ENCODE measurements at regions not wholly inside any gene's neighbourhood (a gene's known extent, or its start where the extent isn't known, plus 50 kb on each side); places are given as distances from the start of the nearest gene placed in this dataset.

- Histone ChIP-seq H3K36me3 (ENCODE audit: control insufficient read depth in 2 of 2, insufficient read depth in 2 of 2, low read length in 1 of 2) (no peaks in the 10 kb centered on the region), H3K9me3 (ENCODE audit: control insufficient read depth in 2 of 2, insufficient read depth in 1 of 2, low read depth in 1 of 2, low read length in 1 of 2) (no peaks in the 10 kb centered on the region), H3K4me1 (ENCODE audit: control insufficient read depth in 2 of 2, insufficient read depth in 2 of 2, low read length in 1 of 2) (no peaks in the 10 kb centered on the region), H3K27ac (ENCODE audit: low read depth in 2 of 2, low read length in 1 of 2) (no peak overlapping the region), H3K27me3 (ENCODE audit: control insufficient read depth in 1 of 2, insufficient read depth in 2 of 2, low read length in 2 of 2) (no peaks in the 10 kb centered on the region), H3K4me3 (ENCODE audit: low read depth in 1 of 2, low read length in 2 of 2) (no peak overlapping the region)
- 76% methylated on average over 7 of the region's 7 CpGs for WGBS, 2 donors
Measured at GRCh38 chr4:154019811-154020210, 230.9 kb upstream of the SFRP2 start.

GRCh38 chr4:154018659-154019058 lies 229.8 kb upstream of the SFRP2 start:
- Histone ChIP-seq H3K27ac (ENCODE audit: low read depth in 2 of 2, low read length in 1 of 2) (no peak overlapping the region), H3K36me3 (ENCODE audit: control insufficient read depth in 2 of 2, insufficient read depth in 2 of 2, low read length in 1 of 2) (no peaks in the 10 kb centered on the region), H3K4me3 (ENCODE audit: low read depth in 1 of 2, low read length in 2 of 2) (no peak overlapping the region), H3K4me1 (ENCODE audit: control insufficient read depth in 2 of 2, insufficient read depth in 2 of 2, low read length in 1 of 2) (no peaks in the 10 kb centered on the region), H3K9me3 (ENCODE audit: control insufficient read depth in 2 of 2, insufficient read depth in 1 of 2, low read depth in 1 of 2, low read length in 1 of 2) (no peaks in the 10 kb centered on the region), H3K27me3 (ENCODE audit: control insufficient read depth in 1 of 2, insufficient read depth in 2 of 2, low read length in 2 of 2) (no peaks in the 10 kb centered on the region)
- WGBS, 2 donors, result 47 to 52% methylated on average over 4 of the region's 4 CpGs

- Histone ChIP-seq H3K36me3 (ENCODE audit: control insufficient read depth in 2 of 2, insufficient read depth in 2 of 2, low read length in 1 of 2) (no peaks in the 10 kb centered on the region), H3K4me3 (ENCODE audit: low read depth in 1 of 2, low read length in 2 of 2) (no peak overlapping the region), H3K9me3 (ENCODE audit: control insufficient read depth in 2 of 2, insufficient read depth in 1 of 2, low read depth in 1 of 2, low read length in 1 of 2) (no peaks in the 10 kb centered on the region), H3K27me3 (ENCODE audit: control insufficient read depth in 1 of 2, insufficient read depth in 2 of 2, low read length in 2 of 2) (no peaks in the 10 kb centered on the region), H3K4me1 (ENCODE audit: control insufficient read depth in 2 of 2, insufficient read depth in 2 of 2, low read length in 1 of 2) (no peaks in the 10 kb centered on the region), H3K27ac (ENCODE audit: low read depth in 2 of 2, low read length in 1 of 2) (no peak overlapping the region)
- 78 to 82% methylated on average over 3 of the region's 3 CpGs for WGBS, 2 donors
Measured at GRCh38 chr4:154015578-154015977, 226.7 kb upstream of the SFRP2 start.

GRCh38 chr4:154014407-154015321 lies 225.8 kb upstream of the SFRP2 start:
- WGBS, 2 donors, result 46 to 50% methylated on average over 7 of the region's 7 CpGs
- H3K27ac ChIP-seq (ENCODE audit: low read depth in 2 of 2, low read length in 1 of 2), result no peak overlapping the region

GRCh38 chr4:154013576-154013975 lies 224.7 kb upstream of the SFRP2 start:
- Histone ChIP-seq H3K27ac (ENCODE audit: low read depth in 2 of 2, low read length in 1 of 2) (no peak overlapping the region), H3K4me1 (ENCODE audit: control insufficient read depth in 2 of 2, insufficient read depth in 2 of 2, low read length in 1 of 2) (no peaks in the 10 kb centered on the region), H3K4me3 (ENCODE audit: low read depth in 1 of 2, low read length in 2 of 2) (no peak overlapping the region), H3K36me3 (ENCODE audit: control insufficient read depth in 2 of 2, insufficient read depth in 2 of 2, low read length in 1 of 2) (no peaks in the 10 kb centered on the region), H3K9me3 (ENCODE audit: control insufficient read depth in 2 of 2, insufficient read depth in 1 of 2, low read depth in 1 of 2, low read length in 1 of 2) (no peaks in the 10 kb centered on the region), H3K27me3 (ENCODE audit: control insufficient read depth in 1 of 2, insufficient read depth in 2 of 2, low read length in 2 of 2) (no peaks in the 10 kb centered on the region)

More at GRCh38 chr4:154014407-154015321, 225.8 kb upstream of the SFRP2 start:
- H3K4me3 ChIP-seq (ENCODE audit: low read depth in 1 of 2, low read length in 2 of 2), result no peak overlapping the region
- H3K27me3 ChIP-seq (ENCODE audit: control insufficient read depth in 1 of 2, insufficient read depth in 2 of 2, low read length in 2 of 2), result no peaks in the 10 kb centered on the region
- H3K36me3 ChIP-seq (ENCODE audit: control insufficient read depth in 2 of 2, insufficient read depth in 2 of 2, low read length in 1 of 2), result no peaks in the 10 kb centered on the region
- no peaks in the 10 kb centered on the region for H3K4me1 ChIP-seq (ENCODE audit: control insufficient read depth in 2 of 2, insufficient read depth in 2 of 2, low read length in 1 of 2)
- H3K9me3 ChIP-seq (ENCODE audit: control insufficient read depth in 2 of 2, insufficient read depth in 1 of 2, low read depth in 1 of 2, low read length in 1 of 2), result no peaks in the 10 kb centered on the region

- 67 to 68% methylated on average over 7 of the region's 7 CpGs for WGBS, 2 donors
- Histone ChIP-seq H3K27me3 (ENCODE audit: control insufficient read depth in 1 of 2, insufficient read depth in 2 of 2, low read length in 2 of 2) (no peaks in the 10 kb centered on the region), H3K9me3 (ENCODE audit: control insufficient read depth in 2 of 2, insufficient read depth in 1 of 2, low read depth in 1 of 2, low read length in 1 of 2) (no peaks in the 10 kb centered on the region), H3K4me3 (ENCODE audit: low read depth in 1 of 2, low read length in 2 of 2) (no peak overlapping the region), H3K4me1 (ENCODE audit: control insufficient read depth in 2 of 2, insufficient read depth in 2 of 2, low read length in 1 of 2) (no peaks in the 10 kb centered on the region), H3K36me3 (ENCODE audit: control insufficient read depth in 2 of 2, insufficient read depth in 2 of 2, low read length in 1 of 2) (no peaks in the 10 kb centered on the region), H3K27ac (ENCODE audit: low read depth in 2 of 2, low read length in 1 of 2) (peak overlapping the region in 1 of 2 donors; percentile 45)
Measured at GRCh38 chr4:154010371-154010770, 221.5 kb upstream of the SFRP2 start.

GRCh38 chr4:154009788-154010187 lies 220.9 kb upstream of the SFRP2 start:
- no peaks in the 10 kb centered on the region for H3K27me3 ChIP-seq (ENCODE audit: control insufficient read depth in 1 of 2, insufficient read depth in 2 of 2, low read length in 2 of 2)
- H3K4me3 ChIP-seq (ENCODE audit: low read depth in 1 of 2, low read length in 2 of 2), result no peak overlapping the region
- no peaks in the 10 kb centered on the region for H3K9me3 ChIP-seq (ENCODE audit: control insufficient read depth in 2 of 2, insufficient read depth in 1 of 2, low read depth in 1 of 2, low read length in 1 of 2)
- peak overlapping the region; percentile 45 to 48 for H3K27ac ChIP-seq (ENCODE audit: low read depth in 2 of 2, low read length in 1 of 2)
- 54 to 58% methylated on average over 6 of the region's 6 CpGs for WGBS, 2 donors
- H3K36me3 ChIP-seq (ENCODE audit: control insufficient read depth in 2 of 2, insufficient read depth in 2 of 2, low read length in 1 of 2), result no peaks in the 10 kb centered on the region
- H3K4me1 ChIP-seq (ENCODE audit: control insufficient read depth in 2 of 2, insufficient read depth in 2 of 2, low read length in 1 of 2), result no peaks in the 10 kb centered on the region

- H3K4me3 ChIP-seq (ENCODE audit: low read depth in 1 of 2, low read length in 2 of 2), result no peak overlapping the region
- peaks cover 0 to 2% of the 10 kb centered on the region in 2 donors for H3K4me1 ChIP-seq (ENCODE audit: control insufficient read depth in 2 of 2, insufficient read depth in 2 of 2, low read length in 1 of 2)
- WGBS, 2 donors, result 73 to 83% methylated on average over 2 of the region's 2 CpGs
- H3K9me3 ChIP-seq (ENCODE audit: control insufficient read depth in 2 of 2, insufficient read depth in 1 of 2, low read depth in 1 of 2, low read length in 1 of 2), result no peaks in the 10 kb centered on the region
- no peaks in the 10 kb centered on the region for H3K27me3 ChIP-seq (ENCODE audit: control insufficient read depth in 1 of 2, insufficient read depth in 2 of 2, low read length in 2 of 2)
- H3K36me3 ChIP-seq (ENCODE audit: control insufficient read depth in 2 of 2, insufficient read depth in 2 of 2, low read length in 1 of 2), result no peaks in the 10 kb centered on the region
- no peak overlapping the region for H3K27ac ChIP-seq (ENCODE audit: low read depth in 2 of 2, low read length in 1 of 2)
Measured at GRCh38 chr4:154009191-154009590, 220.3 kb upstream of the SFRP2 start.

GRCh38 chr4:154005171-154005520 lies 216.3 kb upstream of the SFRP2 start:
- H3K27ac ChIP-seq (ENCODE audit: low read depth in 2 of 2, low read length in 1 of 2), result peak overlapping the region; percentile 16 to 73
- H3K9me3 ChIP-seq (ENCODE audit: control insufficient read depth in 2 of 2, insufficient read depth in 1 of 2, low read depth in 1 of 2, low read length in 1 of 2), result no peaks in the 10 kb centered on the region
- no peak overlapping the region for H3K4me3 ChIP-seq (ENCODE audit: low read depth in 1 of 2, low read length in 2 of 2)
- no peaks in the 10 kb centered on the region for H3K27me3 ChIP-seq (ENCODE audit: control insufficient read depth in 1 of 2, insufficient read depth in 2 of 2, low read length in 2 of 2)
- WGBS, 2 donors, result 70 to 78% methylated on average over 5 of the region's 5 CpGs
- peaks cover 0 to 2% of the 10 kb centered on the region in 2 donors for H3K4me1 ChIP-seq (ENCODE audit: control insufficient read depth in 2 of 2, insufficient read depth in 2 of 2, low read length in 1 of 2)
- no peaks in the 10 kb centered on the region for H3K36me3 ChIP-seq (ENCODE audit: control insufficient read depth in 2 of 2, insufficient read depth in 2 of 2, low read length in 1 of 2)
